ENCODE measurements at regions not wholly inside any gene's neighbourhood (a gene's known extent, or its start where the extent isn't known, plus 50 kb on each side); places are given as distances from the start of the nearest gene placed in this dataset.

- no peak for TF ChIP-seq CHD2 (IDR thresholded peaks at IDR 0.05; ENCODE audit: low read length, partially characterized antibody)
- no peak for TF ChIP-seq E2F6 (IDR thresholded peaks at IDR 0.05; ENCODE audit: borderline replicate concordance, low read depth)
- no peak for TF ChIP-seq CBX2 (IDR thresholded peaks at IDR 0.05; ENCODE audit: borderline replicate concordance, low read depth)
- no peak for TF ChIP-seq KDM5A (IDR thresholded peaks at IDR 0.05)
- TF ChIP-seq ELK1 (IDR thresholded peaks at IDR 0.05; ENCODE audit: low read depth, low read length): no peak
Observed at GRCh38 chr4:11293866-11294265, 134.8 kb downstream of the HS3ST1 start (continued).

- POLR2A ChIA-PET: no interaction called here
- FAIRE-seq: no peak
- CTCF ChIA-PET: no interaction called here
- TF ChIP-seq HDAC2 (IDR thresholded peaks at IDR 0.05): no peak
- no peak for TF ChIP-seq ELK1 (IDR thresholded peaks at IDR 0.05; ENCODE audit: low read depth, low read length)
- no peak for TF ChIP-seq SMC3 (IDR thresholded peaks at IDR 0.05)
- TF ChIP-seq HES2 (IDR thresholded peaks at IDR 0.05): no peak
- no peak for TF ChIP-seq RCOR1 (IDR thresholded peaks at IDR 0.05; ENCODE audit: low read depth, low read length)
- no peak for TF ChIP-seq FOXS1 (CRISPR knock-in tag; IDR thresholded peaks at IDR 0.05)
- no peak for TF ChIP-seq MYC (IDR thresholded peaks at IDR 0.05; ENCODE audit: borderline replicate concordance, low read length)
- no peak for TF ChIP-seq ZNF302 (CRISPR knock-in tag; IDR thresholded peaks at IDR 0.05)
- TF ChIP-seq FOSB (CRISPR knock-in tag; IDR thresholded peaks at IDR 0.05): no peak
- no peak for TF ChIP-seq USF2 (IDR thresholded peaks at IDR 0.05)
- TF ChIP-seq ZSCAN20 (CRISPR knock-in tag; IDR thresholded peaks at IDR 0.05): no peak
- no peak for TF ChIP-seq TFCP2L1 (CRISPR knock-in tag; IDR thresholded peaks at IDR 0.05)
- TF ChIP-seq NFE2L2 (conservative IDR thresholded peaks at IDR 0.05; ENCODE audit: low read length): no peak
- no peak for TF ChIP-seq PHF8 (IDR thresholded peaks at IDR 0.05; ENCODE audit: borderline replicate concordance, low read depth)
- no peak for TF ChIP-seq HOXA7 (CRISPR knock-in tag; IDR thresholded peaks at IDR 0.05)
- no peak for TF ChIP-seq CTCF (IDR thresholded peaks at IDR 0.05)
- no peak overlapping the region for H3K27ac ChIP-seq
- no peaks in the 10 kb centered on the region for H3K9me3 ChIP-seq
- no peak for DNase-seq (ENCODE audit: low read depth in 1 of 2, low spot score in 1 of 2)
- WGBS (ENCODE audit: missing lambda C conversion rate): 22% methylated on average over 2 of the region's 2 CpGs
- no peak overlapping the region for H3K4me2 ChIP-seq
- no peak for ATAC-seq
- H3K4me3 ChIP-seq: no peak overlapping the region
- no peaks in the 10 kb centered on the region for H3K4me1 ChIP-seq
Observed at GRCh38 chr4:11287055-11287454, 141.6 kb downstream of the HS3ST1 start.

- WGBS (ENCODE audit: missing lambda C conversion rate): 2% methylated on average over 2 of the region's 2 CpGs
- Histone ChIP-seq H3K4me1 (no peaks in the 10 kb centered on the region), H3K4me3 (no peak overlapping the region), H3K4me2 (no peak overlapping the region), H3K27ac (no peak overlapping the region), H3K9me3 (no peaks in the 10 kb centered on the region)
- ATAC-seq (no peak), FAIRE-seq (no peak), DNase-seq (ENCODE audit: low read depth in 1 of 2, low spot score in 1 of 2) (no peak)
- TF ChIP-seq RFX5 (IDR thresholded peaks at IDR 0.05) (no peak), GATA3 (IDR thresholded peaks at IDR 0.05; ENCODE audit: borderline replicate concordance) (no peak), MAZ (IDR thresholded peaks at IDR 0.05; ENCODE audit: borderline replicate concordance, low read depth, low read length) (no peak), EHF (CRISPR knock-in tag; IDR thresholded peaks at IDR 0.05) (no peak), TFCP2L1 (CRISPR knock-in tag; IDR thresholded peaks at IDR 0.05) (no peak), CEBPB (IDR thresholded peaks at IDR 0.05) (no peak), CHD4 (IDR thresholded peaks at IDR 0.05; ENCODE audit: borderline replicate concordance) (no peak)
- POLR2A ChIA-PET: no interaction called here
- CTCF ChIA-PET: no interaction called here
Observed at GRCh38 chr4:11286533-11286932, 142.2 kb downstream of the HS3ST1 start.

All from A549 (cell line).